Natural killer cell (primary cell): ENCODE measurements at regions not wholly inside any gene's neighbourhood (a gene's known extent, or its start where the extent isn't known, plus 50 kb on each side); places are given as distances from the start of the nearest gene placed in this dataset.
"Not testable (repeated sequence)": the region's sequence is repeated elsewhere in the genome, so short reads cannot be mapped to it uniquely, and the experiment has no call there.

Source experiments
- ATAC-seq, 3 donors: fragments of 150-1000 bp in 2 of 3; fragments of 200-7000 bp in 1 of 3; cut with Tn5 transposase; 1 replicate in 1 of 3; 2 replicates in 2 of 3; pipeline ENCODE4 v1.10.0; 2021; ENCODE audit warnings: mild to moderate bottlenecking in 2 of 3, moderate library complexity in 2 of 3
- DNase-seq, 2 donors: peaks; one replicate each; pipeline versions ENCODE4 v3.0.0 to v3.0.0-alpha.2; 2013 to 2021; ENCODE audit warnings: mixed read lengths in 1 of 2
- H3K27ac ChIP-seq: one replicate; pipeline ENCODE4 v1.5.1; 2013; ENCODE audit warnings: mild to moderate bottlenecking, low read length
- H3K27me3 ChIP-seq: one replicate; pipeline ENCODE4 v1.6.1; 2013; ENCODE audit warnings: low read length; ENCODE audit not compliant: control insufficient read depth, insufficient read depth
- H3K36me3 ChIP-seq: one replicate; pipeline ENCODE4 v1.6.1; 2013; ENCODE audit warnings: low read length; ENCODE audit not compliant: control insufficient read depth, insufficient read depth
- H3K4me1 ChIP-seq: one replicate; pipeline ENCODE4 v1.6.1; 2013; ENCODE audit warnings: low read length; ENCODE audit not compliant: control insufficient read depth, insufficient read depth
- H3K4me3 ChIP-seq: one replicate; pipeline ENCODE4 v1.5.1; 2013; ENCODE audit warnings: low read length
- H3K9me3 ChIP-seq: one replicate; pipeline ENCODE4 v1.6.1; 2013; ENCODE audit warnings: low read length; ENCODE audit not compliant: control insufficient read depth, insufficient read depth
- H3K27ac Mint-ChIP-seq, 2 donors: one replicate each; pipeline ENCODE4 v1.8.0; 2022; ENCODE audit warnings: mild to moderate bottlenecking in 2 of 2, mixed read lengths in 2 of 2, moderate library complexity in 1 of 2
- H3K27me3 Mint-ChIP-seq, 2 donors: one replicate each; pipeline ENCODE4 v1.8.0; 2022; ENCODE audit warnings: low read depth in 2 of 2, mixed read lengths in 2 of 2
- H3K36me3 Mint-ChIP-seq: one replicate; pipeline ENCODE4 v1.8.0; 2022; ENCODE audit warnings: mixed read lengths
- H3K4me1 Mint-ChIP-seq, 2 donors: one replicate each; pipeline ENCODE4 v1.8.0; 2022; ENCODE audit warnings: mixed read lengths in 2 of 2
- H3K4me3 Mint-ChIP-seq: one replicate; pipeline ENCODE4 v1.8.0; 2022; ENCODE audit warnings: mild to moderate bottlenecking, moderate library complexity, mixed read lengths
- H3K9me3 Mint-ChIP-seq, 2 donors: one replicate each; pipeline ENCODE4 v1.8.0; 2022; ENCODE audit warnings: mixed read lengths in 2 of 2
- CTCF ChIP-seq: fragments of 200-600 bp; IDR thresholded peaks from one replicate; pipeline ENCODE4 v1.8.0; 2022; ENCODE audit warnings: antibody characterized with exemption
- WGBS: methylation state at CpG from one replicate; pipeline ENCODE4 v1.1.7; 2013; ENCODE audit warnings: missing lambda C conversion rate; ENCODE audit not compliant: insufficient coverage; 5-methylcytosine and 5-hydroxymethylcytosine counted together
- intact Hi-C: fragments of 100-400 bp; cut with micrococcal nuclease; formaldehyde crosslinking; loops from one replicate; pipeline ENCODE4 v1.14.2; 2022

- H3K36me3 Mint-ChIP-seq = no peaks in the 10 kb centered on the region
- no peak for ATAC-seq
- WGBS = 92% methylated on average over 7 of the region's 8 CpGs
Measured at GRCh38 chrX:63270873-63271272, 80.3 kb downstream of the SPIN4 start.

GRCh38 chrX:63258144-63258543 is 93.0 kb downstream of the SPIN4 start:
- H3K27me3 ChIP-seq = no peaks in the 10 kb centered on the region
- 89% methylated on average over 1 of the region's 1 CpG for WGBS
- H3K4me1 ChIP-seq = no peaks in the 10 kb centered on the region
- Mint-ChIP-seq H3K9me3 (no peaks in the 10 kb centered on the region), H3K4me3 (no peak overlapping the region), H3K36me3 (no peaks in the 10 kb centered on the region), H3K27me3 (no peaks in the 10 kb centered on the region), H3K27ac (no peak overlapping the region), H3K4me1 (no peaks in the 10 kb centered on the region)
- intact Hi-C loops = no loop called here
- H3K36me3 ChIP-seq = no peaks in the 10 kb centered on the region
- ATAC-seq = no peak
- DNase-seq = no peak
- no peaks in the 10 kb centered on the region for H3K9me3 ChIP-seq
- H3K4me3 ChIP-seq = no peak overlapping the region
- TF ChIP-seq CTCF = no peak
- H3K27ac ChIP-seq = no peak overlapping the region

More at GRCh38 chrX:63270873-63271272, 80.3 kb downstream of the SPIN4 start:
- TF ChIP-seq CTCF = no peak
- Histone ChIP-seq H3K36me3 (no peaks in the 10 kb centered on the region), H3K27me3 (no peaks in the 10 kb centered on the region), H3K4me3 (no peak overlapping the region), H3K9me3 (no peaks in the 10 kb centered on the region), H3K4me1 (no peaks in the 10 kb centered on the region), H3K27ac (no peak overlapping the region)
- no peak overlapping the region for H3K4me3 Mint-ChIP-seq
- no peak overlapping the region for H3K27ac Mint-ChIP-seq
- H3K9me3 Mint-ChIP-seq = no peaks in the 10 kb centered on the region
- no peaks in the 10 kb centered on the region for H3K4me1 Mint-ChIP-seq
- intact Hi-C loops = no loop called here
- H3K27me3 Mint-ChIP-seq = no peaks in the 10 kb centered on the region
- DNase-seq = no peak

- Mint-ChIP-seq H3K4me3 (no peak overlapping the region), H3K36me3 (no peaks in the 10 kb centered on the region), H3K27me3 (peaks cover 0 to 2% of the 10 kb centered on the region in 2 donors), H3K27ac (no peak overlapping the region), H3K4me1 (no peaks in the 10 kb centered on the region), H3K9me3 (no peaks in the 10 kb centered on the region)
- Histone ChIP-seq H3K27me3 (no peaks in the 10 kb centered on the region), H3K27ac (no peak overlapping the region), H3K4me1 (no peaks in the 10 kb centered on the region), H3K36me3 (no peaks in the 10 kb centered on the region), H3K9me3 (no peaks in the 10 kb centered on the region), H3K4me3 (no peak overlapping the region)
- peak; percentile 81 for TF ChIP-seq CTCF
- 0% methylated on average over 2 of the region's 3 CpGs for WGBS
- ATAC-seq = peak; percentile 87 to 100 (median 98)
- peak in 1 of 2 donors; percentile 74 for DNase-seq
- intact Hi-C loops = no loop called here
Measured at GRCh38 chrX:63250253-63250868, 100.8 kb downstream of the SPIN4 start.

GRCh38 chrX:63242689-63243088 is 108.4 kb downstream of the SPIN4 start:
- H3K4me1 Mint-ChIP-seq, H3K27ac Mint-ChIP-seq, H3K27ac ChIP-seq, H3K9me3 ChIP-seq, DNase-seq, ATAC-seq, H3K4me1 ChIP-seq, H3K36me3 Mint-ChIP-seq, H3K36me3 ChIP-seq, H3K27me3 ChIP-seq, H3K27me3 Mint-ChIP-seq, intact Hi-C loops, H3K4me3 Mint-ChIP-seq, H3K4me3 ChIP-seq, H3K9me3 Mint-ChIP-seq: not testable (repeated sequence)
- no CpG with 5 or more reads among the region's 2 CpGs for WGBS

GRCh38 chrX:63235963-63236362 is 115.2 kb downstream of the SPIN4 start:
- WGBS = no CpG with 5 or more reads among the region's 2 CpGs
- H3K27ac ChIP-seq, H3K4me3 ChIP-seq, H3K4me1 Mint-ChIP-seq, H3K9me3 Mint-ChIP-seq, H3K4me1 ChIP-seq, H3K27me3 ChIP-seq, DNase-seq, H3K27ac Mint-ChIP-seq, ATAC-seq, H3K4me3 Mint-ChIP-seq, H3K36me3 ChIP-seq, H3K9me3 ChIP-seq, H3K27me3 Mint-ChIP-seq, intact Hi-C loops, H3K36me3 Mint-ChIP-seq: not testable (repeated sequence)

- H3K27ac ChIP-seq, H3K9me3 Mint-ChIP-seq, H3K9me3 ChIP-seq, H3K27me3 ChIP-seq, H3K4me1 ChIP-seq, intact Hi-C loops, H3K27ac Mint-ChIP-seq, H3K4me3 Mint-ChIP-seq, DNase-seq, H3K36me3 ChIP-seq, H3K36me3 Mint-ChIP-seq, H3K27me3 Mint-ChIP-seq, H3K4me3 ChIP-seq, H3K4me1 Mint-ChIP-seq, ATAC-seq: not testable (repeated sequence)
- no CpG with 5 or more reads among the region's 10 CpGs for WGBS
Measured at GRCh38 chrX:63233013-63233412, 118.1 kb downstream of the SPIN4 start.
